Thyroid gland (tissue), 4 donors: ENCODE measurements at regions not wholly inside any gene's neighbourhood (a gene's known extent, or its start where the extent isn't known, plus 50 kb on each side); places are given as distances from the start of the nearest gene placed in this dataset.

Experiments
- DNase-seq, 2 donors: peaks; one replicate each; pipeline ENCODE4 v3.0.0-alpha.2; 2019
- H3K27ac ChIP-seq, 3 donors: fragments of 200-600 bp; sonication (generic); 1 replicate in 2 of 3; 2 replicates in 1 of 3; pipeline ENCODE4 v1.5.1; 2016 to 2019; ENCODE audit warnings: mild to moderate bottlenecking in 1 of 3, moderate library complexity in 1 of 3
- H3K27me3 ChIP-seq: fragments of 200-600 bp; sonication (generic); one replicate; pipeline ENCODE4 v1.5.1; 2019
- H3K36me3 ChIP-seq, 2 donors: fragments of 200-600 bp; sonication (generic); one replicate each; pipeline ENCODE4 v1.5.1; 2016 to 2019
- H3K4me1 ChIP-seq, 2 donors: fragments of 200-600 bp; sonication (generic); one replicate each; pipeline ENCODE4 v1.5.1; 2017 to 2019
- H3K4me3 ChIP-seq, 3 donors: fragments of 200-600 bp; sonication (generic); replicated peaks in 1 of 3; 1 replicate in 2 of 3; 2 replicates in 1 of 3; pipeline ENCODE4 v1.5.1; 2016; ENCODE audit warnings: mild to moderate bottlenecking in 1 of 3
- H3K9me3 ChIP-seq: fragments of 200-600 bp; sonication (generic); one replicate; pipeline ENCODE4 v1.5.1; 2017
- POLR2A ChIP-seq, 2 donors: fragments of 450-650 bp; IDR thresholded peaks; one replicate each; pipeline ENCODE4 v1.6.1; 2017; ENCODE audit warnings: antibody characterized with exemption in 2 of 2, mild to moderate bottlenecking in 2 of 2, moderate library complexity in 1 of 2
- WGBS, 2 donors: methylation state at CpG; one replicate each; pipeline ENCODE4 v1.1.5; 2017; 5-methylcytosine and 5-hydroxymethylcytosine counted together
- intact Hi-C: fragments of 100-400 bp; cut with DNase I; formaldehyde crosslinking; loops from one replicate; pipeline ENCODE4 v1.15.1; 2023
- TF ChIP-seq, protein P1 (sequence below), 6 experiments: fragments of 200-600 bp in 3 of 6; fragments of 450-650 bp in 3 of 6; sonication (generic) in 3 of 6; IDR thresholded peaks; one replicate each; pipeline ENCODE4 v1.5.1; 2016 to 2019; ENCODE audit warnings: antibody characterized with exemption in 6 of 6, mild to moderate bottlenecking in 2 of 6, inconsistent platforms in 1 of 6, moderate library complexity in 1 of 6

DNA sequence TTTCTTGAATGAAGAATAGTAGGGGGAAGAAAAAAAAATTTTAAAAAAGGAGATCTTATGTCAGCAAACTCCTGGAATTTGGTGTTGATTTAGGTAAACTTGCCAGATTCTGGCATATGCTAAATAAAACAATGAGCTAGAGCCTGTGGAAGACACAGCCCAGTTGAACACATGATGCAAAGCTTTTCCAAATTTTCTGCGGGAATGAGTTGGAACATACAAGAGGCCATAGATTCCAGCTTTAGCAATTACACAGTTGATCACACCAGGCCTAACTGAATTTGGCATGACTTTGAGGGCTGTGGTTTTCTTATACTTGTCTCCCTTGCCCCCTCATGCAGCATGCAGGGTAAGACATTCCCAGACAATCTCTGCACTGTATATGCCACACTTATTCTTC is 297.0 kb downstream of the SH3GL2 start:
- WGBS, 2 donors, result 76 to 92% methylated on average over 1 of the region's 1 CpG
- TF ChIP-seq, protein P1, sequence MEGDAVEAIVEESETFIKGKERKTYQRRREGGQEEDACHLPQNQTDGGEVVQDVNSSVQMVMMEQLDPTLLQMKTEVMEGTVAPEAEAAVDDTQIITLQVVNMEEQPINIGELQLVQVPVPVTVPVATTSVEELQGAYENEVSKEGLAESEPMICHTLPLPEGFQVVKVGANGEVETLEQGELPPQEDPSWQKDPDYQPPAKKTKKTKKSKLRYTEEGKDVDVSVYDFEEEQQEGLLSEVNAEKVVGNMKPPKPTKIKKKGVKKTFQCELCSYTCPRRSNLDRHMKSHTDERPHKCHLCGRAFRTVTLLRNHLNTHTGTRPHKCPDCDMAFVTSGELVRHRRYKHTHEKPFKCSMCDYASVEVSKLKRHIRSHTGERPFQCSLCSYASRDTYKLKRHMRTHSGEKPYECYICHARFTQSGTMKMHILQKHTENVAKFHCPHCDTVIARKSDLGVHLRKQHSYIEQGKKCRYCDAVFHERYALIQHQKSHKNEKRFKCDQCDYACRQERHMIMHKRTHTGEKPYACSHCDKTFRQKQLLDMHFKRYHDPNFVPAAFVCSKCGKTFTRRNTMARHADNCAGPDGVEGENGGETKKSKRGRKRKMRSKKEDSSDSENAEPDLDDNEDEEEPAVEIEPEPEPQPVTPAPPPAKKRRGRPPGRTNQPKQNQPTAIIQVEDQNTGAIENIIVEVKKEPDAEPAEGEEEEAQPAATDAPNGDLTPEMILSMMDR (IDR thresholded peaks at IDR 0.05), result no peak
- no peak for TF ChIP-seq POLR2A (IDR thresholded peaks at IDR 0.05)
- Histone ChIP-seq H3K27ac (no peak overlapping the region), H3K9me3 (no peaks in the 10 kb centered on the region), H3K4me1 (no peaks in the 10 kb centered on the region), H3K36me3 (no peaks in the 10 kb centered on the region), H3K27me3 (no peaks in the 10 kb centered on the region), H3K4me3 (no peak overlapping the region)
- intact Hi-C loops, result no loop called here
- DNase-seq, result no peak

DNA sequence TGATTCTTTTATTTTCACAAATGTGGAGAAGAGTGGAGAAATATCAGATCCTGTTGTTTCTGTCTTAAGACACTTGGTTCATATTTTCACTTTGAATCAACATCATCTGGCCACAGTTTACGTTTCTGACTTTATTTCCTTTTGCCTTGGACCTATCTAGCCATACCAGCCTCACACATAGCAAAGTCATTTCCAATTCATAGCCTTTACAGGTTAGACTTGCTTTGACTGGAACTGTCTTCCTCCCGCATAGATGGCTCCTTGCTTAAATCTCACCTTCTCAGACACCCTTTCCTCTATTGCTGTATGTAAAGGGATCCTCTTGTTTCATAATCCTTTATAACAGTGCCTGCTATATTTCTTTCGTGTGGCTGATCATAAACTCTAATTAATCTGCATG is 297.8 kb downstream of the SH3GL2 start:
- H3K36me3 ChIP-seq, result no peaks in the 10 kb centered on the region
- no peak overlapping the region for H3K27ac ChIP-seq
- 81 to 86% methylated on average over 3 of the region's 3 CpGs for WGBS, 2 donors
- intact Hi-C loops, result no loop called here
- TF ChIP-seq, protein P1 (IDR thresholded peaks at IDR 0.05), result no peak
- no peak for TF ChIP-seq POLR2A (IDR thresholded peaks at IDR 0.05)
- H3K4me1 ChIP-seq, result no peaks in the 10 kb centered on the region
- DNase-seq, result no peak
- no peaks in the 10 kb centered on the region for H3K27me3 ChIP-seq
- no peaks in the 10 kb centered on the region for H3K9me3 ChIP-seq
- no peak overlapping the region for H3K4me3 ChIP-seq

DNA sequence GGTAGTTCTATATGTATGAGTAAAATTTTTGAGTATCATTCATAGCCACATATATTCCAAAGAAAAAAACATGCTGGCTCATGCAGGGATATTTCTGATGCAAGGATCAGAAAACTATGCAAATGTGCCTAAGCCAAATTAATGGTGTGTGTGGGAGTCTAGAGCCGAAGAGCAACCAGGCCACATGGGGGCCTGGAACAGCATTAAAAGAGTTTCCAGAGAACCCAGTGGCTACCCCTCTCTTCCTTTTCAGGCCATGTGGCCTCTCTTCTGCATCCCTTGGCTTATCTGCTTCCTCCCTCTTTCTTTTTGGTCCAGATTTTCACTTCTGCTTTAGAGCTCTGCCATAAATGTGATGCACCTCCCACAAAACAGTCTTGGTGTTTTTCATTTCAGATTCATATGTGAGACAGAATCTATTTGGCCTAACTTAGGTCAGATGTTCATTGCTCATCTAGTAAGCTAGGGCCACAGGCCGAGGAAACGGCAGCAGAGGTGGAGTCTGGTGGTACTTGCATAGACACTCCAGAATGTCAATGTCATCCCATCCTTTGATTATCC is 300.0 kb downstream of the SH3GL2 start:
- intact Hi-C loops, result no loop called here
- no peaks in the 10 kb centered on the region for H3K36me3 ChIP-seq
- H3K9me3 ChIP-seq, result no peaks in the 10 kb centered on the region
- H3K27me3 ChIP-seq, result no peaks in the 10 kb centered on the region
- H3K4me3 ChIP-seq, result no peak overlapping the region
- 89 to 91% methylated on average over 3 of the region's 3 CpGs for WGBS, 2 donors
- TF ChIP-seq, protein P1 (IDR thresholded peaks at IDR 0.05), result no peak
- TF ChIP-seq POLR2A (IDR thresholded peaks at IDR 0.05), result no peak
- H3K27ac ChIP-seq, result no peak overlapping the region
- H3K4me1 ChIP-seq, result no peaks in the 10 kb centered on the region
- no peak for DNase-seq

DNA sequence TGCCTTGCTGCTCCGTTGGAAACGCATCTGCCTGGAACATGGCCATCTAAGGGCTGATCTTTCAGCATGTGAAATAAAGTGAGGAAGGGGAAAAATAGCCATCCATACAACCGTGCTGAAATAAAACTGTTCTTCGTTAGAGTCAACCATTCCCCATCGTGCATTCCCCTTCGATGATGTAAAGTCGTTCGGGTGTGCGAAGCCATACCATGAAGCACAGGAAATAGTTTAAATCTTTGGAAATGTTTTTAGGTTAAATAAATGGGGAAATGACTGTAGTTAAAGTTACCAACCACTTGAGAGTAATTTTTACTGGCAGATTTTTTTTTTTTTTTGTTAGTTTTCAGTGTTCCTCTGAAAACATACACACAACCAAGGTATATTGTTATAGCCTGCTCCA is 302.5 kb downstream of the SH3GL2 start:
- no peaks in the 10 kb centered on the region for H3K4me1 ChIP-seq
- WGBS, 2 donors, result 77% methylated on average over 9 of the region's 9 CpGs
- intact Hi-C loops, result no loop called here
- no peak for DNase-seq
- H3K27ac ChIP-seq, result no peak overlapping the region
- no peaks in the 10 kb centered on the region for H3K9me3 ChIP-seq
- H3K27me3 ChIP-seq, result no peaks in the 10 kb centered on the region
- no peaks in the 10 kb centered on the region for H3K36me3 ChIP-seq
- H3K4me3 ChIP-seq, result no peak overlapping the region
- TF ChIP-seq, protein P1 (IDR thresholded peaks at IDR 0.05), result no peak
- TF ChIP-seq POLR2A (IDR thresholded peaks at IDR 0.05), result no peak

DNA sequence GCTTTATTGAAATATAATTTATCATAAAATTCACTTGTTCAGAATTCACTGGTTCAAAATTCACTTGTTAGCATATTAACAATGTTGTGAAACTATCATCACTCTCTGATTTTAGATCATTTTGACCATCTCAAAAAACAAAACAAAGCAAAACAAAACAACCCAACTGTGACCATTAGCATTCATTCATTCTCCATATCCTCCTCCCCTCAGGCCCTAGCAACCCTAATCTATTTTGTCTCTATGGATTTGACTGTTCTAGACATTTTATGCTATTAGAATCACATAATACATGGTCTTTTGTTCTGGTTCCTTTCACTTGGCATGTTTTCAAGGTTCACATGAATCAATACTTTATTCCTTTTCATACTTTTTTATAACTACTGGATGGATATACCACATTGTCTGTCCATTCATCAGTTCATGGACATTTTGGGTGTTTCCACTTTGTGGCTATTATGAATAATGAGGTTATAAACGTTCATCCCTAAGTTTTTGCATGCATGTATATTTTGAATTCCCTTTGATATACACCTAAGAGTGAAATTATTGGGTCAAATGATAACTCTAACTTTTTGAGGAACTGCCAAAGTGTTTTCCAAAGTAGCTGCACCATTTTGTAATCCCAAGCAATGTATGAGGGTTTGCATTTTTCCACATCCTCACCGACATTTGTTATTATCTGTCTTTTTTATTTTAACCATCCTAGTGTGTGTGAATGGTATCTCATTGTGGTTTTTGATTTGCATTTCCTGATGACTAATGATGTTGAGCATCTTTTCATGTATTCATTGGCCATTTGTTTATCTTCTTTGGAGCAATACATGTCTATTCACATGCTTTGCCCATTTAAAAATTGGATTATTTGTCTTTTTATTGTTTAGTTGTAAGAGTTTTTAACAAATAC is 304.1 kb downstream of the SH3GL2 start:
- Histone ChIP-seq H3K27ac (no peak overlapping the region), H3K4me3 (no peak overlapping the region), H3K4me1 (no peaks in the 10 kb centered on the region), H3K36me3 (no peaks in the 10 kb centered on the region), H3K27me3 (no peaks in the 10 kb centered on the region), H3K9me3 (no peaks in the 10 kb centered on the region)
- no peak for DNase-seq
- no peak for TF ChIP-seq POLR2A (IDR thresholded peaks at IDR 0.05)
- TF ChIP-seq, protein P1 (IDR thresholded peaks at IDR 0.05), result no peak
- WGBS, 2 donors, result 68 to 82% methylated on average over 2 of the region's 2 CpGs
- intact Hi-C loops, result no loop called here
